Keratinocyte (primary cell): ENCODE measurements at regions not wholly inside any gene's neighbourhood (a gene's known extent, or its start where the extent isn't known, plus 50 kb on each side); places are given as distances from the start of the nearest gene placed in this dataset.

Experiments
- DNase-seq: peaks from one replicate; pipeline ENCODE4 v3.0.0-alpha.2; 2011; ENCODE audit warnings: low read depth, missing footprints, low spot score
- FAIRE-seq: peaks from 2 replicates; lab custom pipeline; 2011; peaks lifted over from hg19 to GRCh38; lab: Jason Lieb, UNC
- H2AFZ ChIP-seq: 2 replicates; pipeline ENCODE4 v1.6.0; 2012; ENCODE audit warnings: low read length, control low read depth, inconsistent platforms; ENCODE audit not compliant: control insufficient read depth
- H3K27ac ChIP-seq: 2 replicates; pipeline ENCODE4 v1.5.1; 2011; ENCODE audit warnings: low read length; ENCODE audit not compliant: control insufficient read depth, insufficient read depth
- H3K27me3 ChIP-seq: 3 replicates; pipeline ENCODE4 v1.6.0; 2011; ENCODE audit warnings: low read length; ENCODE audit not compliant: control insufficient read depth, insufficient read depth; ENCODE audit errors: extremely low read depth
- H3K36me3 ChIP-seq, 2 experiments: 2 replicates in 1 of 2; 3 replicates in 1 of 2; pipeline ENCODE4 v1.5.1; 2011; ENCODE audit warnings: low read length in 2 of 2, mild to moderate bottlenecking in 1 of 2; ENCODE audit not compliant: control insufficient read depth in 2 of 2, insufficient read depth in 2 of 2; ENCODE audit errors: extremely low read depth in 1 of 2
- H3K4me1 ChIP-seq: 3 replicates; pipeline ENCODE4 v1.5.1; 2011; ENCODE audit warnings: low read length; ENCODE audit not compliant: control insufficient read depth, insufficient read depth; ENCODE audit errors: extremely low read depth
- H3K4me2 ChIP-seq: 3 replicates; pipeline ENCODE4 v1.6.0; 2011; ENCODE audit warnings: low read depth, low read length; ENCODE audit not compliant: control insufficient read depth, insufficient read depth; ENCODE audit errors: extremely low read depth
- H3K4me3 ChIP-seq, 3 experiments: fragments of 200-600 bp in 1 of 3; sonication (generic) in 1 of 3; 2 replicates in 2 of 3; 3 replicates in 1 of 3; pipeline ENCODE4 v1.5.1; 2011 to 2016; ENCODE audit warnings: low read length in 3 of 3, mild to moderate bottlenecking in 3 of 3, control low read depth in 2 of 3, inconsistent platforms in 1 of 3, low read depth in 1 of 3, mixed read lengths in 1 of 3, mixed run types in 1 of 3, moderate library complexity in 1 of 3; ENCODE audit not compliant: control insufficient read depth in 2 of 3, insufficient read depth in 2 of 3; ENCODE audit errors: extremely low read depth in 1 of 3
- H3K79me2 ChIP-seq: 2 replicates; pipeline ENCODE4 v1.6.0; 2012; ENCODE audit warnings: low read length; ENCODE audit not compliant: control insufficient read depth, insufficient read depth
- H3K9ac ChIP-seq: 3 replicates; pipeline ENCODE4 v1.6.0; 2011; ENCODE audit warnings: low read length; ENCODE audit not compliant: control insufficient read depth, insufficient read depth; ENCODE audit errors: extremely low read depth
- H3K9me1 ChIP-seq: 3 replicates; pipeline ENCODE4 v1.6.0; 2011; ENCODE audit warnings: low read length; ENCODE audit not compliant: control insufficient read depth, insufficient read depth; ENCODE audit errors: extremely low read depth
- H3K9me3 ChIP-seq: 2 replicates; pipeline ENCODE4 v1.5.1; 2012; ENCODE audit warnings: low read depth, low read length; ENCODE audit not compliant: control insufficient read depth
- H4K20me1 ChIP-seq: 3 replicates; pipeline ENCODE4 v1.6.0; 2011; ENCODE audit warnings: low read length; ENCODE audit not compliant: control insufficient read depth, insufficient read depth; ENCODE audit errors: extremely low read depth
- CTCF ChIP-seq, 3 experiments: IDR thresholded peaks in 1 of 3; conservative IDR thresholded peaks in 1 of 3; optimal IDR thresholded peaks in 1 of 3; 2 replicates in 2 of 3; 3 replicates in 1 of 3; pipeline versions ENCODE3 to v1.5.1; 2011; ENCODE audit warnings: low read length in 3 of 3, mild to moderate bottlenecking in 3 of 3, moderate library complexity in 2 of 3, control low read depth in 1 of 3, inconsistent platforms in 1 of 3; ENCODE audit not compliant: insufficient read depth in 2 of 3; ENCODE audit errors: extremely low read depth in 1 of 3
- EZH2 ChIP-seq: IDR thresholded peaks from one replicate; pipeline ENCODE4 v1.6.1; 2012; ENCODE audit warnings: inconsistent platforms, mild to moderate bottlenecking, low read length, moderate library complexity
- dilution Hi-C: fragments of 300-500 bp; cut with MboI; formaldehyde crosslinking; loops from one replicate; pipeline ENCODE4 v1.7.0; 2020; ENCODE audit warnings: low sequenced_read_pairs; ENCODE audit not compliant: extremely low pct_ligation_motif_present

GRCh38 chr20:24815931-24816330 is 133.1 kb upstream of the CST7 start:
- Histone ChIP-seq H3K27ac (no peak overlapping the region), H3K27me3 (no peaks in the 10 kb centered on the region), H3K9ac (no peak overlapping the region), H3K9me3 (peaks cover 2% of the 10 kb centered on the region), H2AFZ (no peak overlapping the region), H3K4me1 (no peaks in the 10 kb centered on the region), H3K36me3 (no peaks in the 10 kb centered on the region), H3K4me2 (no peak overlapping the region), H4K20me1 (no peaks in the 10 kb centered on the region), H3K79me2 (no peaks in the 10 kb centered on the region), H3K9me1 (no peaks in the 10 kb centered on the region), H3K4me3 (no peak overlapping the region)
- TF ChIP-seq CTCF (optimal IDR thresholded peaks at IDR 0.05 in 1 of 3, IDR thresholded peaks at IDR 0.05 in 1 of 3, conservative IDR thresholded peaks at IDR 0.05 in 1 of 3; ENCODE audit: extremely low read depth in 1 of 3, insufficient read depth in 2 of 3, low read length in 3 of 3) (no peak), EZH2 (no peak)
- dilution Hi-C loops, result no loop called here
- DNase-seq (no peak), FAIRE-seq (no peak)

- Histone ChIP-seq H3K9me3 (peaks cover 2% of the 10 kb centered on the region), H3K4me3 (no peak overlapping the region), H3K36me3 (no peaks in the 10 kb centered on the region), H3K27me3 (no peaks in the 10 kb centered on the region), H4K20me1 (no peaks in the 10 kb centered on the region), H2AFZ (no peak overlapping the region), H3K9ac (no peak overlapping the region), H3K27ac (no peak overlapping the region), H3K4me1 (no peaks in the 10 kb centered on the region), H3K9me1 (no peaks in the 10 kb centered on the region), H3K79me2 (no peaks in the 10 kb centered on the region), H3K4me2 (no peak overlapping the region)
- no peak for TF ChIP-seq EZH2
- TF ChIP-seq CTCF (optimal IDR thresholded peaks at IDR 0.05 in 1 of 3, IDR thresholded peaks at IDR 0.05 in 1 of 3, conservative IDR thresholded peaks at IDR 0.05 in 1 of 3; ENCODE audit: extremely low read depth in 1 of 3, insufficient read depth in 2 of 3, low read length in 3 of 3), result no peak
- DNase-seq (no peak), FAIRE-seq (no peak)
- dilution Hi-C loops, result no loop called here
These were observed 132.6 kb upstream of the CST7 start for GRCh38 chr20:24816431-24816830.
